ENCODE measurements at regions not wholly inside any gene's neighbourhood (a gene's known extent, or its start where the extent isn't known, plus 50 kb on each side); places are given as distances from the start of the nearest gene placed in this dataset.

- Histone ChIP-seq H3K4me3 (no peak overlapping the region), H3K27me3 (no peaks in the 10 kb centered on the region), H3K36me3 (no peaks in the 10 kb centered on the region), H3K9ac (ENCODE audit: low read depth in 2 of 2, low read length in 2 of 2) (no peak overlapping the region), H3K9me3 (no peaks in the 10 kb centered on the region), H3K27ac (no peak overlapping the region), H3K4me1 (no peaks in the 10 kb centered on the region)
- TF ChIP-seq CTCF (IDR thresholded peaks at IDR 0.05): no peak
- DNase-seq: no peak
- intact Hi-C loops (cut with DNase I): no loop called here
Observed at GRCh38 chr6:154605178-154605881, 94.8 kb upstream of the CNKSR3 start.

GRCh38 chr6:154605882-154606370 is 95.4 kb upstream of the CNKSR3 start:
- Histone ChIP-seq H3K4me1 (no peaks in the 10 kb centered on the region), H3K9me3 (no peaks in the 10 kb centered on the region), H3K27ac (no peak overlapping the region), H3K9ac (ENCODE audit: low read depth in 2 of 2, low read length in 2 of 2) (no peak overlapping the region), H3K4me3 (no peak overlapping the region), H3K27me3 (no peaks in the 10 kb centered on the region), H3K36me3 (no peaks in the 10 kb centered on the region)
- intact Hi-C loops (cut with DNase I): no loop called here
- TF ChIP-seq CTCF (IDR thresholded peaks at IDR 0.05): no peak
- DNase-seq: no peak

GRCh38 chr6:154606457-154606856 is 96.0 kb upstream of the CNKSR3 start:
- Histone ChIP-seq H3K27me3 (no peaks in the 10 kb centered on the region), H3K9ac (ENCODE audit: low read depth in 2 of 2, low read length in 2 of 2) (no peak overlapping the region), H3K36me3 (no peaks in the 10 kb centered on the region), H3K9me3 (no peaks in the 10 kb centered on the region), H3K4me1 (no peaks in the 10 kb centered on the region), H3K27ac (no peak overlapping the region), H3K4me3 (no peak overlapping the region)
- no peak for TF ChIP-seq CTCF (IDR thresholded peaks at IDR 0.05)
- intact Hi-C loops (cut with DNase I): no loop called here
- DNase-seq: no peak

- no peak overlapping the region for H3K27ac ChIP-seq
- no peaks in the 10 kb centered on the region for H3K27me3 ChIP-seq
- DNase-seq: no peak
- no peaks in the 10 kb centered on the region for H3K4me1 ChIP-seq
- TF ChIP-seq CTCF (IDR thresholded peaks at IDR 0.05): no peak
- H3K9me3 ChIP-seq: no peaks in the 10 kb centered on the region
- no peaks in the 10 kb centered on the region for H3K36me3 ChIP-seq
- intact Hi-C loops (cut with DNase I): no loop called here
- no peak overlapping the region for H3K9ac ChIP-seq (ENCODE audit: low read depth in 2 of 2, low read length in 2 of 2)
- H3K4me3 ChIP-seq: no peak overlapping the region
Observed at GRCh38 chr6:154606860-154607259, 96.4 kb upstream of the CNKSR3 start.

GRCh38 chr6:154611241-154611640 is 100.8 kb upstream of the CNKSR3 start:
- intact Hi-C loops (cut with DNase I): loop anchor here (5.0 kb wide), 1 partner anchor 109 kb away; no protein-coding TSS in a partner anchor
- Histone ChIP-seq H3K27ac (no peak overlapping the region), H3K9ac (ENCODE audit: low read depth in 2 of 2, low read length in 2 of 2) (no peak overlapping the region), H3K9me3 (no peaks in the 10 kb centered on the region), H3K36me3 (no peaks in the 10 kb centered on the region), H3K4me1 (no peaks in the 10 kb centered on the region), H3K4me3 (no peak overlapping the region), H3K27me3 (no peaks in the 10 kb centered on the region)
- no peak for DNase-seq
- no peak for TF ChIP-seq CTCF (IDR thresholded peaks at IDR 0.05)

All from colonic mucosa (tissue), 4 donors.